HL-60 (cell line): ENCODE measurements at regions not wholly inside any gene's neighbourhood (a gene's known extent, or its start where the extent isn't known, plus 50 kb on each side); places are given as distances from the start of the nearest gene placed in this dataset.
"Not testable (repeated sequence)": the region's sequence is repeated elsewhere in the genome, so short reads cannot be mapped to it uniquely, and the experiment has no call there.

ENCODE experiments used
- DNase-seq, 2 experiments: peaks; one replicate each; pipeline ENCODE4 v3.0.0-alpha.2; 2010 to 2020; ENCODE audit warnings: low read depth in 1 of 2, low spot score in 1 of 2
- H3K27ac ChIP-seq: fragments of 250-450 bp; sonication (Bioruptor Pico); replicated peaks from 2 replicates; pipeline ENCODE4 v1.5.1; 2020; ENCODE audit warnings: mild to moderate bottlenecking, moderate library complexity
- H3K27me3 ChIP-seq: fragments of 250-450 bp; sonication (Bioruptor Pico); 2 replicates; pipeline ENCODE4 v1.5.1; 2021; ENCODE audit warnings: mild to moderate bottlenecking, moderate library complexity; ENCODE audit not compliant: insufficient read depth, poor library complexity, severe bottlenecking
- H3K4me3 ChIP-seq: replicated peaks from 2 replicates; pipeline ENCODE4 v1.5.1; 2011; ENCODE audit warnings: mild to moderate bottlenecking, control low read depth, low read length; ENCODE audit not compliant: insufficient read depth
- CTCF ChIP-seq: IDR thresholded peaks from one replicate; pipeline ENCODE4 v1.5.1; 2011; ENCODE audit warnings: low read length, control low read depth, inconsistent platforms; ENCODE audit not compliant: insufficient read depth
- GABPA ChIP-seq: IDR thresholded peaks from 2 replicates; pipeline ENCODE4 v1.6.1; 2012; ENCODE audit warnings: low read depth
- POLR2AphosphoS5 ChIP-seq: IDR thresholded peaks from 2 replicates; pipeline ENCODE4 v1.6.1; 2012; ENCODE audit warnings: low read depth
- REST ChIP-seq: IDR thresholded peaks from 2 replicates; pipeline ENCODE4 v1.6.1; 2012; ENCODE audit warnings: low read depth; ENCODE audit not compliant: insufficient replicate concordance
- SPI1 ChIP-seq: IDR thresholded peaks from 2 replicates; pipeline ENCODE4 v1.6.1; 2012; ENCODE audit warnings: low read depth, mild to moderate bottlenecking, borderline replicate concordance

- H3K27ac ChIP-seq: no peak overlapping the region
- TF ChIP-seq POLR2AphosphoS5 (no peak), SPI1 (no peak), REST (no peak), GABPA (no peak), CTCF (no peak)
- no peaks in the 10 kb centered on the region for H3K27me3 ChIP-seq
- DNase-seq: no peak
- H3K4me3 ChIP-seq: no peak overlapping the region
Measured at GRCh38 chr9:75201480-75202209, 113.3 kb downstream of the OSTF1 start.

- not testable (repeated sequence) for H3K27ac ChIP-seq, DNase-seq, H3K27me3 ChIP-seq
Measured at GRCh38 chr9:75207997-75208396, 119.7 kb downstream of the OSTF1 start.

GRCh38 chr9:75210215-75210614, 121.9 kb downstream of the OSTF1 start:
- TF ChIP-seq POLR2AphosphoS5: no peak
- TF ChIP-seq GABPA: no peak
- TF ChIP-seq SPI1: no peak
- Histone ChIP-seq H3K4me3 (no peak overlapping the region), H3K27me3 (no peaks in the 10 kb centered on the region), H3K27ac (no peak overlapping the region)
- no peak for DNase-seq

More at GRCh38 chr9:75207997-75208396, 119.7 kb downstream of the OSTF1 start:
- H3K4me3 ChIP-seq: not testable (repeated sequence)

- DNase-seq: no peak
- no peaks in the 10 kb centered on the region for H3K27me3 ChIP-seq
- TF ChIP-seq SPI1 (no peak), GABPA (no peak), POLR2AphosphoS5 (no peak), CTCF (no peak), REST (no peak)
- no peak overlapping the region for H3K27ac ChIP-seq
- no peak overlapping the region for H3K4me3 ChIP-seq
Measured at GRCh38 chr9:75213765-75214164, 125.5 kb downstream of the OSTF1 start.
